Suprapubic skin (tissue), 4 donors: ENCODE measurements at regions not wholly inside any gene's neighbourhood (a gene's known extent, or its start where the extent isn't known, plus 50 kb on each side); places are given as distances from the start of the nearest gene placed in this dataset.

ENCODE experiments used
- DNase-seq, 2 donors: peaks; one replicate each; pipeline ENCODE4 v3.0.0-alpha.2; 2019; ENCODE audit warnings: low spot score in 2 of 2
- H3K27ac ChIP-seq: fragments of 200-600 bp; sonication (generic); one replicate; pipeline ENCODE4 v1.5.1; 2019
- H3K27me3 ChIP-seq: fragments of 200-600 bp; sonication (generic); one replicate; pipeline ENCODE4 v1.5.1; 2019
- H3K36me3 ChIP-seq: fragments of 200-600 bp; sonication (generic); one replicate; pipeline ENCODE4 v1.5.1; 2019
- H3K4me1 ChIP-seq: fragments of 200-600 bp; sonication (generic); one replicate; pipeline ENCODE4 v1.5.1; 2019
- H3K4me3 ChIP-seq: fragments of 200-600 bp; sonication (generic); one replicate; pipeline ENCODE4 v1.5.1; 2019; ENCODE audit warnings: mild to moderate bottlenecking
- H3K9me3 ChIP-seq: fragments of 200-600 bp; sonication (generic); one replicate; pipeline ENCODE4 v1.5.1; 2019
- EP300 ChIP-seq: sonication (generic); formaldehyde crosslinking; IDR thresholded peaks from one replicate; pipeline ENCODE4 v1.6.1; 2017; ENCODE audit warnings: antibody characterized with exemption
- POLR2A ChIP-seq, 2 donors: fragments of 450-650 bp; IDR thresholded peaks; one replicate each; pipeline ENCODE4 v1.6.1; 2017; ENCODE audit warnings: antibody characterized with exemption in 2 of 2, mild to moderate bottlenecking in 2 of 2, moderate library complexity in 2 of 2
- POLR2AphosphoS5 ChIP-seq, 3 donors: sonication (generic); formaldehyde crosslinking; IDR thresholded peaks; one replicate each; pipeline ENCODE4 v1.6.1; 2017; ENCODE audit warnings: antibody characterized with exemption in 3 of 3
- WGBS: methylation state at CpG from one replicate; pipeline ENCODE4 v1.1.5; 2018; 5-methylcytosine and 5-hydroxymethylcytosine counted together
- TF ChIP-seq, protein P1 (sequence below), 2 donors: fragments of 200-600 bp in 1 of 2; fragments of 450-650 bp in 1 of 2; sonication (generic) in 1 of 2; IDR thresholded peaks; one replicate each; pipeline ENCODE4 v1.5.1; 2016 to 2019; ENCODE audit warnings: antibody characterized with exemption in 2 of 2, mild to moderate bottlenecking in 1 of 2, moderate library complexity in 1 of 2

DNA sequence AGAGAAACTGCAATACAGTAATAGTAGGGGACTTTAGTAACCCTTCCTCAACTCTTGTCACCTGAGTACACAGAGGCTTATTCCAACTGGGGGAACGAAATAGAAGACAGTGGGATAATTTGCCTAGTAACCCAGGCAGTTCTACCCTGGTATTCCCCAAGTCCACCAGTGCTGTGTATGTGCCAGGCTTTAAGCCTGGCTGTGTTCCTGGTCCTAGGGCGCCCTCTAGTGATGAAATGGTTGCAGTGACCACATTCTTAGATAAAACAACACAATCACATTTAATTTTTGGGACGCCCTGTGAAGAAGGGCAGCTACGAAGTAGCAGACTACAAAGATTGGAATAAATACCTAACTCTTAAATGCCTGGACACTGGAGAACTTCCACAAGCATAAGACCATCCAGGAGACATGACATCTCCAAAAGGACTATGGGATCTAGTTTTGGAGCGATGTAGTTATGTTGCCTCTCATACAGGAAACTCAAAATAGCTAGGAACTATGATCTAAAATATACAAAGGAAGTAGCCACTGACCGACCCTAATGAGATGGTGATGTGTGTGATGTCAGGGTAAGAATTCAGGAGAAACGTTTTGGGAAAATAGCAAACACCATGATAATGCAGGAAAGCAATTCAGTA is 163.0 kb upstream of the XIST start:
- Histone ChIP-seq H3K36me3 (no peaks in the 10 kb centered on the region), H3K27me3 (no peaks in the 10 kb centered on the region), H3K27ac (no peak overlapping the region), H3K9me3 (no peaks in the 10 kb centered on the region), H3K4me3 (no peak overlapping the region), H3K4me1 (no peaks in the 10 kb centered on the region)
- TF ChIP-seq, protein P1, sequence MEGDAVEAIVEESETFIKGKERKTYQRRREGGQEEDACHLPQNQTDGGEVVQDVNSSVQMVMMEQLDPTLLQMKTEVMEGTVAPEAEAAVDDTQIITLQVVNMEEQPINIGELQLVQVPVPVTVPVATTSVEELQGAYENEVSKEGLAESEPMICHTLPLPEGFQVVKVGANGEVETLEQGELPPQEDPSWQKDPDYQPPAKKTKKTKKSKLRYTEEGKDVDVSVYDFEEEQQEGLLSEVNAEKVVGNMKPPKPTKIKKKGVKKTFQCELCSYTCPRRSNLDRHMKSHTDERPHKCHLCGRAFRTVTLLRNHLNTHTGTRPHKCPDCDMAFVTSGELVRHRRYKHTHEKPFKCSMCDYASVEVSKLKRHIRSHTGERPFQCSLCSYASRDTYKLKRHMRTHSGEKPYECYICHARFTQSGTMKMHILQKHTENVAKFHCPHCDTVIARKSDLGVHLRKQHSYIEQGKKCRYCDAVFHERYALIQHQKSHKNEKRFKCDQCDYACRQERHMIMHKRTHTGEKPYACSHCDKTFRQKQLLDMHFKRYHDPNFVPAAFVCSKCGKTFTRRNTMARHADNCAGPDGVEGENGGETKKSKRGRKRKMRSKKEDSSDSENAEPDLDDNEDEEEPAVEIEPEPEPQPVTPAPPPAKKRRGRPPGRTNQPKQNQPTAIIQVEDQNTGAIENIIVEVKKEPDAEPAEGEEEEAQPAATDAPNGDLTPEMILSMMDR (IDR thresholded peaks at IDR 0.05), result peak; percentile 50 to 68
- no peak for TF ChIP-seq EP300
- 21% methylated on average over 7 of the region's 7 CpGs for WGBS
- DNase-seq, result no peak

DNA sequence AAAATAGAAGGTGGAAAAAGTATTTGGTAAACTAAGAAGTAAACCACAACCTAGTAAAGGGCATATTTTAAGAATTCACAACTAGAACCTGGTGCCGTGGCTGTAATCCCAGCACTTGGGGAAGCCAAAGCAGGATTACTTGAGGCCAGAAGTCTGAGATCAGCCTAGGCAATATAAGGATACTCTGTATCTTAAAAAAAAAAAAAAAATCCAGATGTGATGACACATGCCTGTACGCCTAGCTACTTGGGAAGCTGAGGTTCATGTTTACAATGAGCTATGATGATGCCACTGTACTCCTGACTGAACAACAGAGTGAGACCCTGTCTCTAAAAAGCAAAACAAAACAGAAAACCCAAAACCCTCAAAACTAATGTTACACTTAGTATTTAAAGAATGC is 156.5 kb upstream of the XIST start:
- no peak overlapping the region for H3K27ac ChIP-seq
- TF ChIP-seq POLR2AphosphoS5 (IDR thresholded peaks at IDR 0.05), result no peak
- TF ChIP-seq, protein P1 (IDR thresholded peaks at IDR 0.05), result no peak
- no peak for TF ChIP-seq POLR2A (IDR thresholded peaks at IDR 0.05)
- TF ChIP-seq EP300, result no peak
- 77% methylated on average over 2 of the region's 2 CpGs for WGBS
- no peak overlapping the region for H3K4me3 ChIP-seq
- no peak for DNase-seq
- H3K9me3 ChIP-seq, result no peaks in the 10 kb centered on the region
- no peaks in the 10 kb centered on the region for H3K27me3 ChIP-seq
- H3K4me1 ChIP-seq, result no peaks in the 10 kb centered on the region
- no peaks in the 10 kb centered on the region for H3K36me3 ChIP-seq

DNA sequence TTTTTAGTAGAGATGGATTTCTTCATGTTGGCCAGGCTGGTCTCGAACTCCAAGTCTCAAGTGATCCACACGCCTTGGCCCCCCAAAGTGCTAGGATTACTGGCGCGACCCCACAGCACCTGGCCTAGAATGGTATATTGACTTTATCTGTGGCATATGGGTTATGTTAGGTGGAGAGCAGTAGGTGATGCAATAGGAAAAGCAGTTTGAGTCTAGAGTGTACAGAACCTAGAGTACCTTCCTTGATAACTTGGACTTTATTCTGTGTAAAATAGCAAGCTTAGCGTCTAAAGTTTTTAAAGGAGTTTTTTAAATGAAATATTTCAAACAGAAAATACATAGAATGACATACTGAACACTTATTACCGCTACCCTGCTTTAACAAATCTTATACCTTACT is 139.5 kb upstream of the XIST start:
- H3K9me3 ChIP-seq, result no peaks in the 10 kb centered on the region
- H3K27me3 ChIP-seq, result no peaks in the 10 kb centered on the region
- H3K4me1 ChIP-seq, result no peaks in the 10 kb centered on the region
- no peak for DNase-seq
- no peak overlapping the region for H3K27ac ChIP-seq
- H3K4me3 ChIP-seq, result no peak overlapping the region
- TF ChIP-seq POLR2AphosphoS5 (IDR thresholded peaks at IDR 0.05), result no peak
- TF ChIP-seq, protein P1 (IDR thresholded peaks at IDR 0.05), result no peak
- no peak for TF ChIP-seq EP300
- TF ChIP-seq POLR2A (IDR thresholded peaks at IDR 0.05), result no peak
- 96% methylated on average over 6 of the region's 6 CpGs for WGBS
- peaks cover 12% of the 10 kb centered on the region for H3K36me3 ChIP-seq

DNA sequence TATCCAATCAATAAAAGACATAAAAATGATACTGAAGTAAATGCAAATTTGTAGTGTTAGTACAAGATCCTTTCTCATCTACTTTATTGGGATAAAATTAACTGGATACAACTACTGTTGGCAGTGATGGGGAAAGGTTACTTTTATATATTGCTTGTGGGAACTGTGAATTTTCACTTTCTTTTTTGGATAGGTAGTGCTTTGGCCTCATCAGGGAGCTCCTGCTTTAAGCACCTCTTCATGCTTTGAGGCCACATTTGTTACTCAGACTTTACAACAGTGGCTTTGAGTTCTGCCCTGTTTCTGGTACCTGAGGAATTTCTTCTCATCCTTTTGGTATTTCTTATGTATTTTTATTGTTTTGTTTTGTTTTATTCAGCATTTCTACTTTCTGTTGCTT is 134.7 kb upstream of the XIST start:
- H3K27me3 ChIP-seq, result no peaks in the 10 kb centered on the region
- no peak overlapping the region for H3K27ac ChIP-seq
- H3K4me3 ChIP-seq, result no peak overlapping the region
- H3K9me3 ChIP-seq, result no peaks in the 10 kb centered on the region
- no peaks in the 10 kb centered on the region for H3K4me1 ChIP-seq
- H3K36me3 ChIP-seq, result no peaks in the 10 kb centered on the region
- no peak for DNase-seq
- TF ChIP-seq POLR2A (IDR thresholded peaks at IDR 0.05) (no peak), EP300 (no peak), POLR2AphosphoS5 (IDR thresholded peaks at IDR 0.05) (no peak)
- TF ChIP-seq, protein P1 (IDR thresholded peaks at IDR 0.05), result no peak

DNA sequence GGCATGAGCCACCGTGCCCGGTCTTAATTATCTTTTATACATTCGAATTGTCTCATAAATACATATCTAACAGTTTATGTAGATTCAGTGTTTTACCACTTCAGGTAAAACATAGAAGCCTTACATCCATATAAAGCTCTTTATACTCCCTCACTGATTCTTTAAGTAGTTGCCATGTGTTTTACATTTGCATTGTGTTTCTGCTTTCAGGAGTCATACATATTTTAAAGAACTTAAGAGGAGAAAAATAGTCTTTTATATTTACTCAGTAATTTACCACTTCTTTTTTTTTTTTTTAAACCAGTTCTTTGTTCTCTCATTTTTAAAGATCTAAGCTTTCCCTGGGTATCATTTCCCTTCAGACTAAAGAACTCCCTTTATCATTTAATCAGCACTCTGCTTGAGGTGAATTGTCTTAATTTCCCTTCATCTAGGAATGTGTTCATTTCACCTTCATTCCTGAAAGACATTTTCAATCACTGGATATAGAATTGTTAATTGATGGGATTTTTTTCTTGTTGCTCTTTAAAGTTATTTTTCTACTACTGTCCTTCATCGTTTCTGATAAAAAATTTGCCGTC is 127.1 kb upstream of the XIST start:
- Histone ChIP-seq H3K4me3 (no peak overlapping the region), H3K9me3 (no peaks in the 10 kb centered on the region), H3K27me3 (no peaks in the 10 kb centered on the region), H3K27ac (no peak overlapping the region), H3K36me3 (no peaks in the 10 kb centered on the region), H3K4me1 (no peaks in the 10 kb centered on the region)
- WGBS, result 70% methylated on average over 5 of the region's 5 CpGs
- no peak for TF ChIP-seq POLR2A (IDR thresholded peaks at IDR 0.05)
- TF ChIP-seq, protein P1 (IDR thresholded peaks at IDR 0.05), result no peak
- TF ChIP-seq EP300, result no peak
- TF ChIP-seq POLR2AphosphoS5 (IDR thresholded peaks at IDR 0.05), result no peak
- DNase-seq, result no peak
